ENCODE measurements at regions not wholly inside any gene's neighbourhood (a gene's known extent, or its start where the extent isn't known, plus 50 kb on each side); places are given as distances from the start of the nearest gene placed in this dataset.
"Not testable (repeated sequence)": the region's sequence is repeated elsewhere in the genome, so short reads cannot be mapped to it uniquely, and the experiment has no call there.

DNA sequence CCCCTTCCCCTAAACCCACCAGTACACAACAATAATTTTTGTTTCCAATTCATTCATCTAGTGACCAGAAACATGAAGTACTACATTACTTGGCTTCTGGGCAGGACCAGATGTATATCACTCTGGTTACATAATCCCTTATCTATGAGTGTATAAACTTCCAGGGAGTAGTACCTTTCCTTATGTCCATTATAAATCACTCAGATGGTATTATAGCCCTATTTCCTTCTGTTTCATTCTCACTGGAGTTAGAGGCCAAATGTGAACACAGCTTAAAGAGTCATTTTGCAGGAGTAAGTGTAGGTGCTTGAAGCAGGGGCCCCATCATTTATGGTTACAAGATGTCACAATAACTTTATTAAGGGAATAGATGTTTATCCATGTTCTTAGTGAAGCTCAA is 894.4 kb upstream of the NXPH2 start:
- Histone ChIP-seq H3K4me1 (ENCODE audit: control insufficient read depth, insufficient read depth, low read length) (no peaks in the 10 kb centered on the region), H3K27me3 (ENCODE audit: control insufficient read depth, insufficient read depth, low read length) (no peaks in the 10 kb centered on the region), H3K27ac (ENCODE audit: low read length) (no peak overlapping the region), H3K9me3 (ENCODE audit: control insufficient read depth, insufficient read depth, low read depth, low read length) (no peaks in the 10 kb centered on the region), H3K36me3 (ENCODE audit: control insufficient read depth, insufficient read depth, low read length) (no peaks in the 10 kb centered on the region), H3K4me3 (ENCODE audit: low read depth in 2 of 2, low read length in 2 of 2) (no peak overlapping the region)
- in situ Hi-C loops (cut with HindIII; ENCODE audit: low pct_unique_long_range_greater_than_20kb, low sequenced_read_pairs) = no loop called here
- BruUV-seq (replicated peaks) = no TSS peak
- ChIA-PET CTCF (no interaction called here), POLR2A (no interaction called here)
- intact Hi-C loops (cut with micrococcal nuclease; ENCODE audit: unreplicated experiment) = no loop called here
- no peak for ATAC-seq
- TF ChIP-seq, protein P1, sequence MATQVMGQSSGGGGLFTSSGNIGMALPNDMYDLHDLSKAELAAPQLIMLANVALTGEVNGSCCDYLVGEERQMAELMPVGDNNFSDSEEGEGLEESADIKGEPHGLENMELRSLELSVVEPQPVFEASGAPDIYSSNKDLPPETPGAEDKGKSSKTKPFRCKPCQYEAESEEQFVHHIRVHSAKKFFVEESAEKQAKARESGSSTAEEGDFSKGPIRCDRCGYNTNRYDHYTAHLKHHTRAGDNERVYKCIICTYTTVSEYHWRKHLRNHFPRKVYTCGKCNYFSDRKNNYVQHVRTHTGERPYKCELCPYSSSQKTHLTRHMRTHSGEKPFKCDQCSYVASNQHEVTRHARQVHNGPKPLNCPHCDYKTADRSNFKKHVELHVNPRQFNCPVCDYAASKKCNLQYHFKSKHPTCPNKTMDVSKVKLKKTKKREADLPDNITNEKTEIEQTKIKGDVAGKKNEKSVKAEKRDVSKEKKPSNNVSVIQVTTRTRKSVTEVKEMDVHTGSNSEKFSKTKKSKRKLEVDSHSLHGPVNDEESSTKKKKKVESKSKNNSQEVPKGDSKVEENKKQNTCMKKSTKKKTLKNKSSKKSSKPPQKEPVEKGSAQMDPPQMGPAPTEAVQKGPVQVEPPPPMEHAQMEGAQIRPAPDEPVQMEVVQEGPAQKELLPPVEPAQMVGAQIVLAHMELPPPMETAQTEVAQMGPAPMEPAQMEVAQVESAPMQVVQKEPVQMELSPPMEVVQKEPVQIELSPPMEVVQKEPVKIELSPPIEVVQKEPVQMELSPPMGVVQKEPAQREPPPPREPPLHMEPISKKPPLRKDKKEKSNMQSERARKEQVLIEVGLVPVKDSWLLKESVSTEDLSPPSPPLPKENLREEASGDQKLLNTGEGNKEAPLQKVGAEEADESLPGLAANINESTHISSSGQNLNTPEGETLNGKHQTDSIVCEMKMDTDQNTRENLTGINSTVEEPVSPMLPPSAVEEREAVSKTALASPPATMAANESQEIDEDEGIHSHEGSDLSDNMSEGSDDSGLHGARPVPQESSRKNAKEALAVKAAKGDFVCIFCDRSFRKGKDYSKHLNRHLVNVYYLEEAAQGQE (IDR thresholded peaks at IDR 0.05; ENCODE audit: insufficient read depth in 1 of 2, low read depth in 2 of 2, low read length in 1 of 2) = no peak
- TF ChIP-seq, protein P2, sequence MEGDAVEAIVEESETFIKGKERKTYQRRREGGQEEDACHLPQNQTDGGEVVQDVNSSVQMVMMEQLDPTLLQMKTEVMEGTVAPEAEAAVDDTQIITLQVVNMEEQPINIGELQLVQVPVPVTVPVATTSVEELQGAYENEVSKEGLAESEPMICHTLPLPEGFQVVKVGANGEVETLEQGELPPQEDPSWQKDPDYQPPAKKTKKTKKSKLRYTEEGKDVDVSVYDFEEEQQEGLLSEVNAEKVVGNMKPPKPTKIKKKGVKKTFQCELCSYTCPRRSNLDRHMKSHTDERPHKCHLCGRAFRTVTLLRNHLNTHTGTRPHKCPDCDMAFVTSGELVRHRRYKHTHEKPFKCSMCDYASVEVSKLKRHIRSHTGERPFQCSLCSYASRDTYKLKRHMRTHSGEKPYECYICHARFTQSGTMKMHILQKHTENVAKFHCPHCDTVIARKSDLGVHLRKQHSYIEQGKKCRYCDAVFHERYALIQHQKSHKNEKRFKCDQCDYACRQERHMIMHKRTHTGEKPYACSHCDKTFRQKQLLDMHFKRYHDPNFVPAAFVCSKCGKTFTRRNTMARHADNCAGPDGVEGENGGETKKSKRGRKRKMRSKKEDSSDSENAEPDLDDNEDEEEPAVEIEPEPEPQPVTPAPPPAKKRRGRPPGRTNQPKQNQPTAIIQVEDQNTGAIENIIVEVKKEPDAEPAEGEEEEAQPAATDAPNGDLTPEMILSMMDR (IDR thresholded peaks at IDR 0.05) = no peak
- TF ChIP-seq TCF7L2 (IDR thresholded peaks at IDR 0.05; ENCODE audit: low read depth, low read length) = no peak
- TF ChIP-seq POLR2AphosphoS5 (IDR thresholded peaks at IDR 0.05; ENCODE audit: low read depth, low read length) = no peak
- TF ChIP-seq SIN3A (IDR thresholded peaks at IDR 0.05; ENCODE audit: borderline replicate concordance, insufficient read depth, low read depth, low read length) = no peak
- DNase-seq (ENCODE audit: low read depth, low spot score) = no peak

DNA sequence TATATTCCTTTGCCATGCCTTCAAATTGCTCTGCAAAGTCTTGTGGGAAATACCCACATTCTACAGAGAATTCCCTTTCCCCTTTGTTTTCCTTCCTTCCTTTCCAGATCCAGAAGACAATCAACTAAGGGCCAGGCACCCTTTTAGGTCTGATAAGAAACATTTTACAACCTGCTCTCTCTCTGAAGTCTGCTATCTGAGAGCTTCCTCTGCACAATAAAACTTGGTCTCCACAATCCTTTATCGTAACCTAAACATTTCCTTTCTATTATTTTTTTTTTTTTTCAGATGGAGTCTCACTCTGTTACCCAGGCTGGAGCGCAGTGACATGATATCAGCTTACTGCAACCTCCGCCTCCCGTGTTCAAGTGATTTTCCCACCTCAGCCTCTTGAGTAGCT is 893.3 kb upstream of the NXPH2 start:
- in situ Hi-C loops (cut with HindIII; ENCODE audit: low pct_unique_long_range_greater_than_20kb, low sequenced_read_pairs); BruUV-seq (replicated peaks); H3K9me3 ChIP-seq (ENCODE audit: control insufficient read depth, insufficient read depth, low read depth, low read length); CTCF ChIA-PET; H3K27me3 ChIP-seq (ENCODE audit: control insufficient read depth, insufficient read depth, low read length); DNase-seq (ENCODE audit: low read depth, low spot score); H3K4me1 ChIP-seq (ENCODE audit: control insufficient read depth, insufficient read depth, low read length); ATAC-seq; intact Hi-C loops (cut with micrococcal nuclease; ENCODE audit: unreplicated experiment); H3K27ac ChIP-seq (ENCODE audit: low read length); H3K36me3 ChIP-seq (ENCODE audit: control insufficient read depth, insufficient read depth, low read length); POLR2A ChIA-PET; H3K4me3 ChIP-seq (ENCODE audit: low read depth in 2 of 2, low read length in 2 of 2): not testable (repeated sequence)

DNA sequence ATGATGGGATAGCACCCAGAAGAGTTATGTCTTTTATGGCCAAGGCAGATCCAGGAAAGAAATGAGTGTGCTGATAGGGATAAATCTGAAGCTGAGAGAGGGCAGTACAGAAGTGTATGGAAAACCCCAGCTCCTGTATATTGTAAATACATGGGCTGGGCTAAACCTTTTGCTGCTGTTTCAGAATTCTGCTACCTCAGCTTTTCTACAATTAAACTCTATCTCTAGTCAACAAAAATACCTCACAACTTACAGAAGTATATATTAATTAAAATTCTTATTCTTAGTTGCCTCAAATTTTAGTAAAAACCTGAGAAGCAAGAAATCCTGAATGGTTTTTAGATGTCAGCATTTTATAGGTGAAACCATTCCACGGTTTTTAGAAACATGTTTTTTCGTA is 889.5 kb upstream of the NXPH2 start:
- Histone ChIP-seq H3K9me3 (ENCODE audit: control insufficient read depth, insufficient read depth, low read depth, low read length) (no peaks in the 10 kb centered on the region), H3K27me3 (ENCODE audit: control insufficient read depth, insufficient read depth, low read length) (no peaks in the 10 kb centered on the region), H3K4me3 (ENCODE audit: low read depth in 2 of 2, low read length in 2 of 2) (no peak overlapping the region), H3K4me1 (ENCODE audit: control insufficient read depth, insufficient read depth, low read length) (no peaks in the 10 kb centered on the region), H3K36me3 (ENCODE audit: control insufficient read depth, insufficient read depth, low read length) (no peaks in the 10 kb centered on the region), H3K27ac (ENCODE audit: low read length) (no peak overlapping the region)
- ChIA-PET POLR2A (no interaction called here), CTCF (no interaction called here)
- intact Hi-C loops (cut with micrococcal nuclease; ENCODE audit: unreplicated experiment) (no loop called here), in situ Hi-C loops (cut with HindIII; ENCODE audit: low pct_unique_long_range_greater_than_20kb, low sequenced_read_pairs) (no loop called here)
- TF ChIP-seq, protein P1 (IDR thresholded peaks at IDR 0.05; ENCODE audit: insufficient read depth in 1 of 2, low read depth in 2 of 2, low read length in 1 of 2) = no peak
- TF ChIP-seq POLR2AphosphoS5 (IDR thresholded peaks at IDR 0.05; ENCODE audit: low read depth, low read length) (no peak), TCF7L2 (IDR thresholded peaks at IDR 0.05; ENCODE audit: low read depth, low read length) (no peak), SIN3A (IDR thresholded peaks at IDR 0.05; ENCODE audit: borderline replicate concordance, insufficient read depth, low read depth, low read length) (no peak)
- TF ChIP-seq, protein P2 (IDR thresholded peaks at IDR 0.05) = no peak
- no peak for ATAC-seq
- BruUV-seq (replicated peaks) = no TSS peak
- no peak for DNase-seq (ENCODE audit: low read depth, low spot score)
